CD8-positive, alpha-beta memory T cell (primary cell): ENCODE measurements at regions not wholly inside any gene's neighbourhood (a gene's known extent, or its start where the extent isn't known, plus 50 kb on each side); places are given as distances from the start of the nearest gene placed in this dataset.

Experiments
- CTCF ChIA-PET: fragments of 350-600 bp; sonication (Branson Sonifier 250); formaldehyde crosslinking; loops from one replicate; lab custom pipeline; 2021; ENCODE audit warnings: antibody characterized with exemption; lab: Charles Lee
- POLR2A ChIA-PET: fragments of 350-600 bp; sonication (Branson Sonifier 250); formaldehyde crosslinking; loops from one replicate; lab custom pipeline; 2021; ENCODE audit warnings: antibody characterized with exemption; lab: Charles Lee
- DNase-seq, 5 donors: peaks; one replicate each; pipeline versions ENCODE4 v3.0.0 to v3.0.0-alpha.2; 2020 to 2022; ENCODE audit warnings: mixed read lengths in 1 of 5
- H3K27ac ChIP-seq: one replicate; pipeline ENCODE4 v1.7.0; 2013; ENCODE audit warnings: low read depth, mild to moderate bottlenecking, low read length, moderate library complexity
- H3K27me3 ChIP-seq: 2 replicates; pipeline ENCODE4 v1.7.0; 2013; ENCODE audit warnings: low read length, mild to moderate bottlenecking; ENCODE audit not compliant: insufficient read depth, poor library complexity, severe bottlenecking
- H3K36me3 ChIP-seq: 2 replicates; pipeline ENCODE4 v1.7.0; 2013; ENCODE audit warnings: mild to moderate bottlenecking, low read length, moderate library complexity; ENCODE audit not compliant: insufficient read depth
- H3K4me1 ChIP-seq: 2 replicates; pipeline ENCODE4 v1.7.0; 2013; ENCODE audit warnings: mild to moderate bottlenecking, low read length, moderate library complexity; ENCODE audit not compliant: insufficient read depth
- H3K4me3 ChIP-seq: 2 replicates; pipeline ENCODE4 v1.7.0; 2013; ENCODE audit warnings: mild to moderate bottlenecking, low read length
- H3K9me3 ChIP-seq: 2 replicates; pipeline ENCODE4 v1.7.0; 2013; ENCODE audit warnings: mild to moderate bottlenecking, low read length
- H3K27ac Mint-ChIP-seq, 8 donors: one replicate each; pipeline ENCODE4 v1.8.0; 2020 to 2021; ENCODE audit warnings: mixed read lengths in 8 of 8, mild to moderate bottlenecking in 6 of 8, inconsistent platforms in 3 of 8, moderate library complexity in 3 of 8
- H3K27me3 Mint-ChIP-seq, 2 donors: one replicate each; pipeline ENCODE4 v1.8.0; 2020 to 2021; ENCODE audit warnings: mixed read lengths in 2 of 2, mild to moderate bottlenecking in 1 of 2, moderate library complexity in 1 of 2
- H3K36me3 Mint-ChIP-seq, 3 donors: one replicate each; pipeline ENCODE4 v1.8.0; 2020 to 2021; ENCODE audit warnings: mixed read lengths in 3 of 3, inconsistent platforms in 1 of 3, mild to moderate bottlenecking in 1 of 3
- H3K4me1 Mint-ChIP-seq, 3 donors: one replicate each; pipeline ENCODE4 v1.8.0; 2020 to 2021; ENCODE audit warnings: mixed read lengths in 3 of 3, inconsistent platforms in 1 of 3, mild to moderate bottlenecking in 1 of 3
- H3K4me3 Mint-ChIP-seq, 7 donors: one replicate each; pipeline ENCODE4 v1.8.0; 2020 to 2021; ENCODE audit warnings: mixed read lengths in 7 of 7, mild to moderate bottlenecking in 6 of 7, moderate library complexity in 4 of 7, inconsistent platforms in 2 of 7
- H3K9me3 Mint-ChIP-seq, 5 donors: one replicate each; pipeline ENCODE4 v1.8.0; 2020 to 2022; ENCODE audit warnings: mixed read lengths in 5 of 5, mild to moderate bottlenecking in 3 of 5, moderate library complexity in 2 of 5, inconsistent platforms in 1 of 5

DNA sequence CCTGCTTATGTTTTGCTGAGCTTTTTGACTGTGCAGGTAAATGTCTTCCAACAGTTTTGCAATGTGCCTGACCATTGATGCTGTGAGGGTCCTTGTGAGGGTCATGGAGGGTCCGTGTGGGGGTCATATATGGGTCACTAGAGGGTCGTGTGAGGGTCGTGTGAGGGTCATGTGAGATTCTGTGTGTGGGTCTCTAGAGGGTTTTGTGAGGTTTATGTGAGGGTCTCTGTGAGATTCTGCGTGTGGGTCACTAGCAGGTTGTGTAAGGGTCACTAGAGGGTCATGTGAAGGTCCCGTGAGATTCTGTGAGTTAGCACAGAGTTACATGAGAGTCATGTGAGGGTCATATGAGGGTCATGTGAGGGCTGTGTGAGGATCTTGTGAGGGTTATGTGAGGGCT, 263.9 kb upstream of the B3GAT1 start:
- peaks cover 4 to 11% of the 10 kb centered on the region in 2 donors for H3K27me3 Mint-ChIP-seq
- DNase-seq: no peak
- Histone ChIP-seq H3K27ac (no peak overlapping the region), H3K4me1 (no peaks in the 10 kb centered on the region), H3K4me3 (no peak overlapping the region), H3K27me3 (no peaks in the 10 kb centered on the region), H3K9me3 (no peaks in the 10 kb centered on the region), H3K36me3 (no peaks in the 10 kb centered on the region)
- no peaks in the 10 kb centered on the region for H3K4me1 Mint-ChIP-seq
- H3K36me3 Mint-ChIP-seq: no peaks in the 10 kb centered on the region
- H3K4me3 Mint-ChIP-seq: no peak overlapping the region
- CTCF ChIA-PET: no interaction called here
- POLR2A ChIA-PET: no interaction called here
- no peak overlapping the region for H3K27ac Mint-ChIP-seq
- H3K9me3 Mint-ChIP-seq: no peaks in the 10 kb centered on the region

DNA sequence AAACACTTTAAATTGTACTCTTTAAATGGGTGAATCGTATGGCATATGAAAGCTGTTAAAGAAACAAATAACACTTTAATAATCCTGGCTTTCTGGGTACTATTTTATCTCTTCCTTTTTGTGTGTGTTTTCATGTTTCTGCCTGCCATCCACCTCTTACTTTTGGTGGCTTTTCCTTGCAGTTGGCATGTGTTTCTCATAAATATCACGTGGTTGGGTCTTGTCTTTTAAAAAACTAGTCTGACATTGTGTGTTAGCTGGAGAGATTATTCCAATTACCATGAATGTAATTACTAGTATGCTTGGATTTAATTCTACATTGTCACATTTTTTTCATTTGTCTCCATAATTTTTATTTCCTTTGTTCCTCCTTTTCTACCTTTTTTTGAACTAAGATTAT, 262.9 kb upstream of the B3GAT1 start:
- ChIA-PET POLR2A (no interaction called here), CTCF (no interaction called here)
- H3K9me3 Mint-ChIP-seq: no peaks in the 10 kb centered on the region
- Histone ChIP-seq H3K36me3 (no peaks in the 10 kb centered on the region), H3K9me3 (no peaks in the 10 kb centered on the region), H3K27ac (no peak overlapping the region), H3K4me1 (no peaks in the 10 kb centered on the region), H3K4me3 (no peak overlapping the region), H3K27me3 (no peaks in the 10 kb centered on the region)
- H3K27me3 Mint-ChIP-seq: peaks cover 7 to 19% of the 10 kb centered on the region in 2 donors
- H3K27ac Mint-ChIP-seq: no peak overlapping the region
- H3K36me3 Mint-ChIP-seq: no peaks in the 10 kb centered on the region
- H3K4me1 Mint-ChIP-seq: no peaks in the 10 kb centered on the region
- DNase-seq: no peak
- H3K4me3 Mint-ChIP-seq: no peak overlapping the region

DNA sequence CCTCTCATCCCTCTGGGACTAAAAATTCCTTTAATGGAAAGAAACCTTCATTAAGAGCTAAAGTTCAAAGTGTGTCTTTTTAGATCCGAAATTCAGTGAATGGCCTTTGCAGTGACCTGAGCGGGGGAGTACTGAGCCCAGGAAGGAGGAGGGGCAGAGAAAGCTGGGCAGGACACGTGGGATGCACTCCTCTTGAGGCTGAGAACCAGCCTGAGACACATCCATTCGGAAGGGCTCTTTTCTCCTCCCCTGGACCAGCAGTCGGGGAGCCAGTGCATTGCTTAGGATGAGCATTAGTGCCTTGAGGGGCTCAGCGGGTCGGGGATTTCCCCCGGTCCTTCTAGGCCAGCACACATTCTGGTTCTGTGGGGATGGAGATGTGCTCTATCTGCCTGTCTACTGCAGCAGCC, 258.9 kb upstream of the B3GAT1 start:
- no peak overlapping the region for H3K27ac Mint-ChIP-seq
- H3K9me3 Mint-ChIP-seq: peaks cover 0 to 3% (median 2%) of the 10 kb centered on the region in 5 donors

DNA sequence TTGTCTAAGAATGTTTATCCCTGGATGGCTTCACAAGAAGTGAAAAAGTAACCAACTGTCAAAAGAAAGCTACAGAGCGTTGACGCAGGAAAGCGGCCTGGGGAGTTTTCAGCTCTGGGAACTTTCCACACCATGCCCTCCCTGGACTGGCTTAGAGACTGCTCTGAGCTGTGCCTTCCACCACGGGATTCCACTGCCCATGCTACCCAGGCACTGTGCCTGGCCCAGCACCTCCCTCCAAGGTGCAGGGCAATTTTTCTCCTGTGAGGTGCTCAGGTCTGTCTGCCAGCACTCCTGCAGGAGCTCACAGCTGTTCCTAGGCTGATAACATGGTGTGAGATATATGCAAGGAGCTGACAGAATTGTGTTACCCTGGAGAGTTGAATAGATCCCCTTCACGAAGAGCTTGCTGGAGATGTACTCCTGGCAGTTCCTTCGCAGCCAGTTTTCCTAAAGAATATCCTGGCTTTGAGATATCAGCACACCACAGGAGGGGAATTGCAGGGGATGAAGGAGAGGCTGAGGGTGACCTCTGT, 258.3 kb upstream of the B3GAT1 start:
- H3K36me3 ChIP-seq: no peaks in the 10 kb centered on the region
- H3K27me3 ChIP-seq: no peaks in the 10 kb centered on the region
- H3K9me3 ChIP-seq: no peaks in the 10 kb centered on the region
- peaks cover 11 to 34% of the 10 kb centered on the region in 2 donors for H3K27me3 Mint-ChIP-seq
- no peak overlapping the region for H3K27ac Mint-ChIP-seq
- H3K9me3 Mint-ChIP-seq: peaks cover 0 to 3% (median 2%) of the 10 kb centered on the region in 5 donors
- no peak overlapping the region for H3K4me3 ChIP-seq
- POLR2A ChIA-PET: no interaction called here
- CTCF ChIA-PET: no interaction called here
- no peak overlapping the region for H3K4me3 Mint-ChIP-seq
- no peaks in the 10 kb centered on the region for H3K4me1 ChIP-seq
- H3K27ac ChIP-seq: no peak overlapping the region
- H3K36me3 Mint-ChIP-seq: no peaks in the 10 kb centered on the region
- DNase-seq: no peak
- no peaks in the 10 kb centered on the region for H3K4me1 Mint-ChIP-seq

More for the DNA sequence above, 258.9 kb upstream of the B3GAT1 start:
- no peaks in the 10 kb centered on the region for H3K4me1 ChIP-seq
- H3K27me3 Mint-ChIP-seq: peaks cover 11 to 31% of the 10 kb centered on the region in 2 donors
- no peaks in the 10 kb centered on the region for H3K27me3 ChIP-seq
- no peak overlapping the region for H3K4me3 Mint-ChIP-seq
- no peak overlapping the region for H3K27ac ChIP-seq
- H3K9me3 ChIP-seq: no peaks in the 10 kb centered on the region
- POLR2A ChIA-PET: no interaction called here
- no peaks in the 10 kb centered on the region for H3K36me3 Mint-ChIP-seq
- CTCF ChIA-PET: no interaction called here
- DNase-seq: no peak
- H3K4me3 ChIP-seq: no peak overlapping the region
- no peaks in the 10 kb centered on the region for H3K36me3 ChIP-seq
- H3K4me1 Mint-ChIP-seq: no peaks in the 10 kb centered on the region

DNA sequence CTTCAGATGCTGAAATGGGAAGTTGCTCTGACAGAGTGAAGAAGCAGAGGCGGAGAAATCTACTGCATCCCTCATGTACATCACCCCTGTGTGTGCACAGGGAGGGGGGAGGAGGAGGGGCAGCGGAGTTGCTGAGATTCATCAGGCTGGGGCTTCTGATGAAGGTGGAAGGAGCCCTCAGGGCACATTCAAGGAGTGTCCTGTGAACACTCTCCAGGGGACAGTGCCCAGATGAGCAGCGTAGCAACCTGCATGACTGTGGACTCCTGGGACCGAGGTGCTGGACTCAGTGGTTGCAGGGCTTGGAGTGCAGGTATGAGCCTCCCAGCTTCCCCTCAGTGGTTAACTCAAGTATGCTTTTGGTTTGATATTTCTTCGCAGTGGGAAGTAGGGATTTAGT, 257.8 kb upstream of the B3GAT1 start:
- POLR2A ChIA-PET: no interaction called here
- CTCF ChIA-PET: no interaction called here
- Histone ChIP-seq H3K27me3 (no peaks in the 10 kb centered on the region), H3K27ac (no peak overlapping the region), H3K36me3 (no peaks in the 10 kb centered on the region), H3K9me3 (no peaks in the 10 kb centered on the region), H3K4me3 (no peak overlapping the region), H3K4me1 (no peaks in the 10 kb centered on the region)
- peaks cover 11 to 34% of the 10 kb centered on the region in 2 donors for H3K27me3 Mint-ChIP-seq
- no peak overlapping the region for H3K4me3 Mint-ChIP-seq
- H3K27ac Mint-ChIP-seq: no peak overlapping the region
- no peaks in the 10 kb centered on the region for H3K4me1 Mint-ChIP-seq
- H3K36me3 Mint-ChIP-seq: no peaks in the 10 kb centered on the region
- DNase-seq: no peak
- peaks cover 0 to 3% (median 2%) of the 10 kb centered on the region in 5 donors for H3K9me3 Mint-ChIP-seq

DNA sequence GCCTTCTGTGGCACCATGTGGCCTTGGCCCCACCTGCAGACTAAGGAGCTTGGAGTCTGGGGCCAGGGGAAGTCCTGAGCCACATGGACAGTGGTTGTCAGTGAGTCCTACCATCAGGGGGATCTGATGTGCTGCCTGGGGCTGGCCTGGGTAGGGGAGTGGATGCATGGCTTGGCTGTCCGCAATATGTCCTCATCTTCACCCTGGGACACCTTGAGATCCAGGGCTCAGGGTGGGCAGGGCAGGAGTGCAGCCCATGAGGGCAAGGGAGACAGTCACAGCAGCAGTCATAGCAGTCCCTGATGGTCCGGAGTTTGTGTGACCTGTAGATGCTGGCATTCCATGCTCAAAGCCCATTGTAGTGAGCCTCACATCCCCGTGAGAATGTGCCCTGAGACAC, 256.8 kb upstream of the B3GAT1 start:
- no peak overlapping the region for H3K4me3 Mint-ChIP-seq
- no peak overlapping the region for H3K4me3 ChIP-seq
- peaks cover 11 to 34% of the 10 kb centered on the region in 2 donors for H3K27me3 Mint-ChIP-seq
- no peaks in the 10 kb centered on the region for H3K4me1 Mint-ChIP-seq
- peaks cover 0 to 5% (median 2%) of the 10 kb centered on the region in 5 donors for H3K9me3 Mint-ChIP-seq
- H3K27ac ChIP-seq: no peak overlapping the region
- no peak overlapping the region for H3K27ac Mint-ChIP-seq
- DNase-seq: no peak
- no peaks in the 10 kb centered on the region for H3K36me3 Mint-ChIP-seq
- no peaks in the 10 kb centered on the region for H3K36me3 ChIP-seq
- POLR2A ChIA-PET: no interaction called here
- CTCF ChIA-PET: no interaction called here
- no peaks in the 10 kb centered on the region for H3K9me3 ChIP-seq
- H3K27me3 ChIP-seq: no peaks in the 10 kb centered on the region
- no peaks in the 10 kb centered on the region for H3K4me1 ChIP-seq

DNA sequence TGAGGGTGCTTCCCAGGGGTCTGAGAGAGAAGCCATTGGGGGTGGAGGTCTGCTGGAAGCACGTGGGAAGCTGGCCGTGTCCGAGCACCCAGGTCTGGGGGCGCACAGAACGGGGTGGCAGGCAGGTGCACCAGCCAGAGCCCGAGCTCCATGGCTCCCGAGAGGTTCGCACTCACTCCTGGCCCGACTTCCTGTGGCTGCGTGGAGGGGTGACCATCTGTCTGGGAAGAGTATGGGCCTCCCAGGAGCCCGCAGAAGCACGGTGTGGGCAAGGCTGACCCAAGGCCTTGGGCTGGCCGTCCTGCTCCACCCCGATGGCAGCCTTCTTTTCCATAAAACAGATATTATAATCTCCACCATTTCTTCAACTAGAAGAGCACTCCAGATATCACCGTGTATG, 256.0 kb upstream of the B3GAT1 start:
- Histone ChIP-seq H3K4me1 (no peaks in the 10 kb centered on the region), H3K27me3 (no peaks in the 10 kb centered on the region), H3K9me3 (no peaks in the 10 kb centered on the region), H3K27ac (no peak overlapping the region), H3K36me3 (no peaks in the 10 kb centered on the region), H3K4me3 (no peak overlapping the region)
- Mint-ChIP-seq H3K27me3 (peaks cover 10 to 34% of the 10 kb centered on the region in 2 donors), H3K4me3 (no peak overlapping the region), H3K36me3 (no peaks in the 10 kb centered on the region), H3K9me3 (peaks cover 0 to 5% (median 2%) of the 10 kb centered on the region in 5 donors), H3K27ac (no peak overlapping the region), H3K4me1 (no peaks in the 10 kb centered on the region)
- DNase-seq: no peak
- CTCF ChIA-PET: no interaction called here
- POLR2A ChIA-PET: no interaction called here

DNA sequence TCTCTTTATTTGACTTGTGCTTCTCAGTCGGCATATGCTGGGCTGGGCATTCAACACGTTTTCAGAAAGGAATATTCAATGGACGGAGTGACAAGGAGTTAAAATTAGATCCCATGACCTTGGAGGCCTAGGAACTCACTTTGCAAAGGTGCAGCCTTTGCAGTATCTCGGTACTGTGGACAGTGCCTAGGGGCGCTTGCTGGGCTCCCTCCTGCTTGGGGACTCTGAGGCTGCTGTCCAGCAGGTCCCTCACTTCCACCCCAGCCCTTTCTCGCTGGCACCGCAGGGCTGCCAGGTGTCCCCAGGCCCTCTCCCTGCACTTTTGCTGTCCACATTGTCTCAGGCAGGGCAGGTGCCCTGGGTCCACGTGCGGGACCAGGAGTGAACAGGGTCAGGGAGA, 255.5 kb upstream of the B3GAT1 start:
- Mint-ChIP-seq H3K27me3 (peaks cover 10 to 34% of the 10 kb centered on the region in 2 donors), H3K9me3 (peaks cover 0 to 5% (median 2%) of the 10 kb centered on the region in 5 donors), H3K4me3 (no peak overlapping the region), H3K4me1 (no peaks in the 10 kb centered on the region), H3K36me3 (no peaks in the 10 kb centered on the region), H3K27ac (no peak overlapping the region)
- no peaks in the 10 kb centered on the region for H3K36me3 ChIP-seq
- no peaks in the 10 kb centered on the region for H3K4me1 ChIP-seq
- H3K27ac ChIP-seq: no peak overlapping the region
- POLR2A ChIA-PET: no interaction called here
- CTCF ChIA-PET: no interaction called here
- H3K4me3 ChIP-seq: no peak overlapping the region
- H3K27me3 ChIP-seq: no peaks in the 10 kb centered on the region
- DNase-seq: no peak
- H3K9me3 ChIP-seq: no peaks in the 10 kb centered on the region

DNA sequence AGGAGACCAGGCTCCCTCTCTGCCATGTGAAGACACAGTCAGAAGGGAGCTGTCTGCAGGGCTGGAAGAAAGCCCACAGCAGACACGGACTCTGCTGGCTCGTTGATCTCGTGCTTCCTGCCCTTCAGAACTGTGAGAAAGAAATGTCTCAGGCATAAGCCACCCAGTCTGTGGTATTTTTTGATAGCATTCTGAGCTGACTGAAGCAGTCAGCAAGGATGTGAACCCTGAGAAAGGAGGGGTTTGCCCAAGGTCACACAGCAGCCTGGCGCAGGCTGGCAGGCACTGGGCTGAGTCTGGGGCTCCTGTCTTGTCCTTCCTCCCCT, 255.1 kb upstream of the B3GAT1 start:
- Histone ChIP-seq H3K27ac (no peak overlapping the region), H3K36me3 (no peaks in the 10 kb centered on the region), H3K27me3 (no peaks in the 10 kb centered on the region), H3K9me3 (no peaks in the 10 kb centered on the region), H3K4me3 (no peak overlapping the region), H3K4me1 (no peaks in the 10 kb centered on the region)
- no peaks in the 10 kb centered on the region for H3K36me3 Mint-ChIP-seq
- ChIA-PET POLR2A (no interaction called here), CTCF (no interaction called here)
- H3K27me3 Mint-ChIP-seq: peaks cover 10 to 34% of the 10 kb centered on the region in 2 donors
- peaks cover 0 to 5% (median 2%) of the 10 kb centered on the region in 5 donors for H3K9me3 Mint-ChIP-seq
- no peak for DNase-seq
- no peak overlapping the region for H3K27ac Mint-ChIP-seq
- no peaks in the 10 kb centered on the region for H3K4me1 Mint-ChIP-seq
- no peak overlapping the region for H3K4me3 Mint-ChIP-seq
